ENCODE measurements at regions not wholly inside any gene's neighbourhood (a gene's known extent, or its start where the extent isn't known, plus 50 kb on each side); places are given as distances from the start of the nearest gene placed in this dataset.

DNA sequence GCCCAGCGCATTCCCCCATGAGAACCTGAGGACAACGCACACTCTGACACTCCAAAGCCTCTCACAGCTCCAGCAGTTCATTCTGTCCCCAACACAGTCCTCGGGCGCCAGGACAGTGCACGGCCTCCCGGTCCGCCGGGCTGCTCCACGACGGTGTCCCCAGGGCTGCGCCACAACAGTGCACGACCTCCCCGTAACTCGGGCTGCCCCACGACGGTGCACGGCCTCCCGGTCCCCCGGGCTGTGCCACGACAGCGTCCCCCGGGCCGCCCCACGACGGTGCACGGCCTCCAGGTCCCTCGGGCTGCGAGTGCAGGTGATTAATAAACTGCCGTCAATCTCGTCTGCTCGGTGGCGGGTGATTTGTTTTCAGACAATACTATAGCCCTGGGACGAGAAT is 585.1 kb upstream of the FRG1 start:
- Mint-ChIP-seq H3K27me3 (no peaks in the 10 kb centered on the region), H3K36me3 (ENCODE audit: low read depth) (no peaks in the 10 kb centered on the region), H3K4me1 (no peaks in the 10 kb centered on the region), H3K27ac (no peak overlapping the region), H3K4me3 (no peak overlapping the region)
- no peak for ATAC-seq
- no peak for DNase-seq
- H3K9me3 ChIP-seq (ENCODE audit: control insufficient read depth, low read length, poor library complexity, severe bottlenecking) = no peaks in the 10 kb centered on the region

DNA sequence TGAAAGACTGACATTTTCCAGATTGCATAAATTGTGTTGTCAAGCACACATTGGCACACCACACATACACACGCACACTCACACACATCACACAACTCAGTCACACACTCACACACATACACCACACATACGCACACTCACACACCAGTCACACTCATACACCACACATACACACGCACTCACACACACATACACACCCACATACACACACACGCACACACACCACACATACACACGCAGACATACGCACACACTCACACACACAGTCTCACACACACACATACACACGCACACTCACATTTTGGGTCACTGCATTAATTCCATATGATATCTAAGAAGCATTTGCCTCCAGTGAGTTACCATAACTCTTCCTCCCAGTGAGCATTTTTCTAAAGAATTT is 578.3 kb upstream of the FRG1 start:
- Mint-ChIP-seq H3K27ac (no peak overlapping the region), H3K27me3 (no peaks in the 10 kb centered on the region), H3K4me1 (no peaks in the 10 kb centered on the region), H3K36me3 (ENCODE audit: low read depth) (no peaks in the 10 kb centered on the region), H3K4me3 (no peak overlapping the region)
- no peaks in the 10 kb centered on the region for H3K9me3 ChIP-seq (ENCODE audit: control insufficient read depth, low read length, poor library complexity, severe bottlenecking)
- ATAC-seq (no peak), DNase-seq (no peak)

DNA sequence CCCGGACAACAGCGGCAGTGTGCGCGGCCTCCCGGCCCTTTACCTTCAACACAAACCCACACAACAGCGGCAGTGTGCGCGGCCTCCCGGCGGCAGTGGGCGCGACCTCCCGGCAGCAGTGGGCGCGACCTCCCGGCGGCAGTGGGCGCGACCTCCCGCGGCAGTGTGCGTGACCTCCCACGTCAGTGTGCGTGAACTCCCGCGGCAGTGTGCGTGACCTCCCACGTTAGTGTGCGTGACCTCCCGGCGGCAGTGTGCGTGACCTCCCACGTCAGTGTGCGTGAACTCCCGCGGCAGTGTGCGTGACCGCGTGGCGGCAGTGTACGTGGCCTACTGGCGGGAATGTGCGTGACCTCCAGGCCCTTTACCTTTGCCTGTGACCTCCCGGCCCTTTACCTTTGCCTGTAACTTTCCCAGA is 576.6 kb upstream of the FRG1 start:
- H3K4me3 Mint-ChIP-seq = no peak overlapping the region
- no peaks in the 10 kb centered on the region for H3K9me3 ChIP-seq (ENCODE audit: control insufficient read depth, low read length, poor library complexity, severe bottlenecking)
- H3K27me3 Mint-ChIP-seq = no peaks in the 10 kb centered on the region
- H3K36me3 Mint-ChIP-seq (ENCODE audit: low read depth) = no peaks in the 10 kb centered on the region
- DNase-seq = no peak
- H3K4me1 Mint-ChIP-seq = no peaks in the 10 kb centered on the region
- no peak overlapping the region for H3K27ac Mint-ChIP-seq
- no peak for ATAC-seq

DNA sequence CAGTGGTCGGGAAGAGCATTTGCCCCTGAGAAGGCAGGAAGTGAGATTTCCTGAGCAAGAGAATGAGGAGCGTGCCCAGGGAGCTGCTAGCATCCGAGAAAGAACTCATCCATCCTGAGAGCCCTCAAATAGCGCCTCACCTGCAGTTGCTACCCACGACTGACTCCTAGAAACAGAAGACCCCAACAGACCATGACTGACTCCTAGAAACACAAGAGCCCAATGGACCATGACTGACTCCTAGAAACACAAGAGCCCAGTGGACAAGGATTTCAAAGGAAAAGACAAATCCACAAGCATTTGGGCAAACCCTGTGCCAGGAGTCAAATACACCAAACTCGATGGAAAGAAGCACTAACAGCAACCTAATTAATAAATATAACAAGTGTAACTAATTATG is 575.2 kb upstream of the FRG1 start:
- no peaks in the 10 kb centered on the region for H3K9me3 ChIP-seq (ENCODE audit: control insufficient read depth, low read length, poor library complexity, severe bottlenecking)
- Mint-ChIP-seq H3K4me3 (no peak overlapping the region), H3K27me3 (no peaks in the 10 kb centered on the region), H3K4me1 (no peaks in the 10 kb centered on the region), H3K36me3 (ENCODE audit: low read depth) (no peaks in the 10 kb centered on the region), H3K27ac (no peak overlapping the region)
- ATAC-seq (no peak), DNase-seq (no peak)

DNA sequence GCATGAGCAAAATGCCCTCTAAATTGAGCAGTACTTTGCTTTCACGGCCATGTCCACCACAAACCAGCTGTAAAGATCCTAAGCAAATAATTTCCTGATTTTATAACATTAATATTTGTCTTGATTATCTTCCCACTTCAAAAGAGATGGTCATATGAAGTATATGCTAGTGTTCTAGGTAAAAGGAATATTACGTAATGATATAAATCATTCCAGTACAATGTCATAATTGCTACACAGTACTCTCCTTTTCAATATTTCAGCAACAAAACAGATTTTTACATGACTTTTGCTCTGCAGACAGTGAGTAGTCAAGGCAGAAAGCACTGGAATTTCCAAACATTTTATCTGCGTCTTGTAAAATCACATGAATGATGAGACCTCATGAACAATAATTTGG is 572.8 kb upstream of the FRG1 start:
- Mint-ChIP-seq H3K27ac (no peak overlapping the region), H3K4me3 (no peak overlapping the region), H3K4me1 (no peaks in the 10 kb centered on the region), H3K27me3 (no peaks in the 10 kb centered on the region), H3K36me3 (ENCODE audit: low read depth) (no peaks in the 10 kb centered on the region)
- no peak for DNase-seq
- no peaks in the 10 kb centered on the region for H3K9me3 ChIP-seq (ENCODE audit: control insufficient read depth, low read length, poor library complexity, severe bottlenecking)
- ATAC-seq = no peak

DNA sequence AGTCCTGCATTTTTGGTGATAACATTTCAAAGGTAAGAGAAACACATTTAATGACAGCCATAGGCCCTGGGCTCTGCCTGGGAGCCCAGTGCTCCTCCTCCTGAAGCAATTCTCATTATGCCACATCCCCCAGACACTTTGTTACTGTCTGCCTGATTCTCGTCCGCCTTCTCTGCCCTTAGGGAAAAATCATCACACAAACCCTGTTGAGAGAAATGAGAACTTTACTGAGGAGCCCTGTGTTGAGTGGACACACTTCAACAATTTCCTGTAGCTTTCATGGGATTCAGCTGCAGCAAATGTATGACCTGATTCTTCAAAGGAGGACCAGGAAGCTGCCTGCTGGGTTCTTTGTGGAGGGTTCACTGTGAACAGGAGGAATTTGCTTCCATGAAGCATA is 566.5 kb upstream of the FRG1 start:
- H3K36me3 Mint-ChIP-seq (ENCODE audit: low read depth) = no peaks in the 10 kb centered on the region

DNA sequence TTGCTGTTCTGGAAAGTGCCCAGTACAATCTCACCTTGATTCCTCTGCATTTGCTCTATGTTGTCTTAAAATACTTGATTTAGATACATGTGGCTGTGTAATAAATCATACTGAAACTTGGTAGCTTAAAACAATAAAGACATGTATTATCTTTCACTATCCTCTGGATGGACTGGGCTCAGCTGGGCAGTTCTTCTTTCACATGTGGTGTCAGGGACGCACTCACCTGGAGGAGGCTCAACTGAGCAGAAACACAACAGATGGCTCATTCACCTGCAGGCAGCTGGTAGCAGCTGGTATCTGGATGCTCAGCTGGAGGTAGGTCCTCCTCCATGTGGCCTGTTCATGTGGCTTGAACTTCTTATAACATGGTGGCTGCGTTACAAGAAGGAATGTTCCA is 563.8 kb upstream of the FRG1 start:
- H3K27me3 Mint-ChIP-seq = no peaks in the 10 kb centered on the region
- H3K9me3 ChIP-seq (ENCODE audit: control insufficient read depth, low read length, poor library complexity, severe bottlenecking) = no peaks in the 10 kb centered on the region
- ATAC-seq (no peak), DNase-seq (no peak)
- H3K4me1 Mint-ChIP-seq = no peaks in the 10 kb centered on the region
- no peak overlapping the region for H3K27ac Mint-ChIP-seq
- no peaks in the 10 kb centered on the region for H3K36me3 Mint-ChIP-seq (ENCODE audit: low read depth)
- H3K4me3 Mint-ChIP-seq = no peak overlapping the region

More for the DNA sequence above, 566.5 kb upstream of the FRG1 start:
- no peaks in the 10 kb centered on the region for H3K4me1 Mint-ChIP-seq
- DNase-seq = no peak
- H3K4me3 Mint-ChIP-seq = no peak overlapping the region
- no peaks in the 10 kb centered on the region for H3K27me3 Mint-ChIP-seq
- no peak for ATAC-seq
- H3K27ac Mint-ChIP-seq = no peak overlapping the region
- no peaks in the 10 kb centered on the region for H3K9me3 ChIP-seq (ENCODE audit: control insufficient read depth, low read length, poor library complexity, severe bottlenecking)

DNA sequence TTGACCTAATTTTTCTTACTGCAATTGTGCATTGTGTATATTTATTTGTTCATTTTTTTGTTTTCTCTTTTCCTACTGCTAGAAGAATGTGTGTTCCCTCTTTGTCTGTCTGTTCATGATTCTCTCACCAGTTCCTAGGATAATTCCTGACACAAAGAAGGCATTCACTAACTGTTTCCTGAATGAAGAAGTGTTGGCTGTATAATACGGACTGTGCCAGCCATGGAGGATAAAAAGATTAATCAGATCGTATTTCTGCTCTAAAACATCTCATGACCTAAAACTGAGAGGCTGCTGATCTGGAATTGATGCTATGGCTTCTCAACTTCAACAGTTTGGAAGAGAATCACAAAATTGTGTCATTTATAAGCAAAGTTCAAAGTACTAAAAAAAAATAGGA is 563.1 kb upstream of the FRG1 start:
- ATAC-seq (no peak), DNase-seq (no peak)
- Mint-ChIP-seq H3K36me3 (ENCODE audit: low read depth) (no peaks in the 10 kb centered on the region), H3K27me3 (no peaks in the 10 kb centered on the region), H3K4me1 (no peaks in the 10 kb centered on the region), H3K27ac (no peak overlapping the region), H3K4me3 (no peak overlapping the region)
- no peaks in the 10 kb centered on the region for H3K9me3 ChIP-seq (ENCODE audit: control insufficient read depth, low read length, poor library complexity, severe bottlenecking)

DNA sequence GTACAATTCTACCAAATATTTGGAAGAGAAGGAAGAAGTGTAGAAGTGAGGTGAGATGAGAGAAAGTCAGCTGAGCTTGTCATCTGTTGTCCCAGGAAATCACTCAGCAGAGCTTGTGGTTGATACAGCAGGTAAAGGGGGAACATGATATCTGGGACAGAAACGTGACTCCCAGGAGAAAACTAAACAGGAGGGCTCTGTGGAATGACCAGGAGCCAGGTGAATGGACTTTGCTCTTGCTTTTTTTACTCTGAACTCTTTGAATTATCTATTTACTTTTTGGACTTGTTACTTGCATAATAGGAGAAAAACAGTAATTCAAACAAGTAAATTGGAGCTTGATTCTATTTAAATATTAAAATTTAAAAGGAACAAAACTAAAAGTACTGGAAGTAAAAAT is 555.6 kb upstream of the FRG1 start:
- ATAC-seq = no peak
- Mint-ChIP-seq H3K4me3 (no peak overlapping the region), H3K27ac (no peak overlapping the region), H3K27me3 (no peaks in the 10 kb centered on the region), H3K36me3 (ENCODE audit: low read depth) (no peaks in the 10 kb centered on the region), H3K4me1 (no peaks in the 10 kb centered on the region)
- H3K9me3 ChIP-seq (ENCODE audit: control insufficient read depth, low read length, poor library complexity, severe bottlenecking) = no peaks in the 10 kb centered on the region
- DNase-seq = no peak

DNA sequence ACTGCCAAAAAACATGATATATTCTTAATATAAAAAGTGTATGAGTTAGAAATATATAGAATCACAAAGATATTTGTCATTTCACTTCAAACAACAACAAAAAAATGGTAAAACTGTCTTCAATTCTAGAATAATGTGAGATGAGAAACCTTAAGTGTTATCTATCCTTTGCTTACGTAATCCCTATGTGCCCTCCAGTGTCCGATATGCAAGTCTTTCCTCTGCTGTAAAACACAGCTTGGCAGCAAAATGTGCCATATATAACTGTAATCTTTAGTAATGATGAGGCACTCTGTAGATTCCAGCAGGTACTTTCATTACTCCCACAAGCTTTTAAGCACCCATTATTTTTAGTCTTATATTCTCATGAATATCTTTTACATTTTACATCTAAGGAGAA is 555.1 kb upstream of the FRG1 start:
- Mint-ChIP-seq H3K4me3 (no peak overlapping the region), H3K27ac (no peak overlapping the region), H3K27me3 (no peaks in the 10 kb centered on the region), H3K4me1 (no peaks in the 10 kb centered on the region), H3K36me3 (ENCODE audit: low read depth) (no peaks in the 10 kb centered on the region)
- ATAC-seq (no peak), DNase-seq (no peak)
- H3K9me3 ChIP-seq (ENCODE audit: control insufficient read depth, low read length, poor library complexity, severe bottlenecking) = no peaks in the 10 kb centered on the region

DNA sequence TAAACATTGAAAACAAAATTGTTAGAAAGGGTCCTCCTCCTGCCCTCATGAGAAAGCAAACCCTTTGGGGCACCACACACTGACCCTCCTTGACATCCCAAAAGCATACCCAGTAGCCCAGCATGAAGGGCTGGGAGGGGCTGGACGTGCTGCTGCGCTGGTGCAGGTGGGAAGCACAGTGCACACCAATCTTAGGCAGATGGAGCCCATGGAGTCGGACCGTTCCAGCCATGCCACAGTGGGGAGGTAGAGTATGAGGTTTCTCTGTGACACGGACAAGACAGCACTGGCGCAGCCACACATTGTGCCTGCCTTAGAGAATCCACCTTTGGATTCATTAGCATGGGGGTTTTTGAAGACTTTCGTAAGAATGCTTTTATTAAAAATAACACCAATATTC is 544.2 kb upstream of the FRG1 start:
- ATAC-seq (no peak), DNase-seq (no peak)
- Mint-ChIP-seq H3K36me3 (ENCODE audit: low read depth) (no peaks in the 10 kb centered on the region), H3K4me3 (no peak overlapping the region), H3K27me3 (no peaks in the 10 kb centered on the region), H3K27ac (no peak overlapping the region), H3K4me1 (no peaks in the 10 kb centered on the region)
- no peaks in the 10 kb centered on the region for H3K9me3 ChIP-seq (ENCODE audit: control insufficient read depth, low read length, poor library complexity, severe bottlenecking)

DNA sequence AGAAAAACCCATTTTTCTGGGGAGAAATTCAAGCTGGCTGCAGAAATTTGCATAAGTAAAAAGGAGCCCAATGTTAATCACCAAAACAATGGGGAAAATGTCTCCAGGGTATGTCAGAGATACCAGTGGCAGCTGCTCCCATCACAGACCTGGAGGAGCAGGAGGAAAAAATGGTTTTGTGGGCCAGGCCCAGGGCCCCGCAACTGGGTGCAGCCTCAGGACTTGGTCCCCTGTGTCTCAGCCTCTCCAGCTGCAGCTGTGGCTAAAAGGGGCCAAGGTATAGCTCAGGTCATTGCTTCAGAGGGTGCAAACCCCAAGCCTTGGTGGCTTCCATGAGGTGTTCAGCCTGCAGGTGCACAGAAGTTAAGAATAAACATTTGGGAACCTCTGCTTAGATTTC is 536.4 kb upstream of the FRG1 start:
- H3K27me3 Mint-ChIP-seq = no peaks in the 10 kb centered on the region
- no peak for ATAC-seq
- no peak overlapping the region for H3K27ac Mint-ChIP-seq
- no peak for DNase-seq
- H3K4me3 Mint-ChIP-seq = no peak overlapping the region
- H3K9me3 ChIP-seq (ENCODE audit: control insufficient read depth, low read length, poor library complexity, severe bottlenecking) = peaks cover 2% of the 10 kb centered on the region
- H3K4me1 Mint-ChIP-seq = no peaks in the 10 kb centered on the region
- no peaks in the 10 kb centered on the region for H3K36me3 Mint-ChIP-seq (ENCODE audit: low read depth)

DNA sequence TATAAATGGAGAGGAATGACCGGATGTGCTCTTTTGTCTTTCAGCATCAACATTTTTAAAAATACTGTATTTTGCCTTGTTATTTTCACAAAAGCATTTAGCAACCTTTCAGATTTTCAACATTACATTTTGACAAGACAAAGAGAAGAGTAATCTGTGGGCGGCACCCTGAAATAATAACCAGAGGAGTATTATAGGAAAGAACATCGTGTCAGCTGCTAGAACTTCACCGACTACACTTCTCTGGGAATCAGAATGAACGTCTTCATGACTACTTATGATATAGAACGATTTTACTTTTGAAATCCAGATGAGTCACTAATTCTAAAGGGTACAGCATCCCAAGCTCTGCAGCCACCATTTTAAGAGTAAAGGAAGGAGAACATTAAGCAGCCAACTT is 531.5 kb upstream of the FRG1 start:
- H3K4me1 Mint-ChIP-seq = no peaks in the 10 kb centered on the region
- H3K27me3 Mint-ChIP-seq = no peaks in the 10 kb centered on the region

DNA sequence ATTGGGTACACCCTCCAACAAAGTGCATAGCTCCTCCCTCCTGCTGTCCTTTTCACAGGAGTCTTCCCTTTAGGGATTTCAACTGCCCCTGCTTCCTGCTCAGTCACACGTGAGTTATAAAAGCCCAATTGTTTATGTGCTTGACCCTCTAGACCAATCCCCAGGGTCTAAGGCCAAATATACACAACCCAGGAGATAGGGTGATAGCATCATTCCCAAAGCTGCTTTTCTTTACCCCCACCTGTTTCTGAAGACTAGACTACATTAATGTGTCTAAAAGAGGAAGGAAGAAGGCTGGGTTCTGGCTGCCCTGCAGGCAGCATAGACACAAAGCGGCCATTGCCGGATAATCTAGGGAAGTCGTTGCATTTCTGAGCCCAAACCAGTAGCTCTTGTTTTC is 526.7 kb upstream of the FRG1 start:
- H3K4me3 Mint-ChIP-seq = no peak overlapping the region
- no peaks in the 10 kb centered on the region for H3K36me3 Mint-ChIP-seq (ENCODE audit: low read depth)
- no peak for DNase-seq
- no peak for ATAC-seq
- H3K4me1 Mint-ChIP-seq = no peaks in the 10 kb centered on the region
- no peaks in the 10 kb centered on the region for H3K9me3 ChIP-seq (ENCODE audit: control insufficient read depth, low read length, poor library complexity, severe bottlenecking)
- no peaks in the 10 kb centered on the region for H3K27me3 Mint-ChIP-seq
- no peak overlapping the region for H3K27ac Mint-ChIP-seq

More for the DNA sequence above, 531.5 kb upstream of the FRG1 start:
- DNase-seq (no peak), ATAC-seq (no peak)
- H3K4me3 Mint-ChIP-seq = no peak overlapping the region
- no peak overlapping the region for H3K27ac Mint-ChIP-seq
- peaks cover 2% of the 10 kb centered on the region for H3K9me3 ChIP-seq (ENCODE audit: control insufficient read depth, low read length, poor library complexity, severe bottlenecking)
- H3K36me3 Mint-ChIP-seq (ENCODE audit: low read depth) = no peaks in the 10 kb centered on the region

DNA sequence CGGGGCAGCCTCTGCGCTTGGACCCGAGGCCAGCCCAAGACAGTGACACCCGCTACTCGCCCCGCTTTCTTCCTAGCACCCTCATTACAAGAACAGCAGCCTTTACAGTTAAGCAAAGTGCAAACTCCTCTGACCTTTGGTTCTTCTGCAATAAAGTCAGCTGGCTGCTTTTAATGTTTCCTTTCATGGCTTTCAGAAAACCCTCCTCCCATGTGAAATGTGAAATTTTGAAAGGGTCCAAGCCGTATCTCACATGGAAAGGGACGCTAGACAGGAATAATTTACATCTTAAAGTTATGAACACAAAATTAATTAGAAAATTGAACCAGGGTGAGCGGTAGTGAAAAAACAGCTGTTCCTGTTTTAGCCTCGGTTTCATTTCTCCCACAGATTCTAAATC is 520.1 kb upstream of the FRG1 start:
- no peak overlapping the region for H3K27ac Mint-ChIP-seq
- no peaks in the 10 kb centered on the region for H3K9me3 ChIP-seq (ENCODE audit: control insufficient read depth, low read length, poor library complexity, severe bottlenecking)
- H3K27me3 Mint-ChIP-seq = no peaks in the 10 kb centered on the region
- H3K36me3 Mint-ChIP-seq (ENCODE audit: low read depth) = no peaks in the 10 kb centered on the region
- ATAC-seq (no peak), DNase-seq (no peak)
- no peak overlapping the region for H3K4me3 Mint-ChIP-seq
- H3K4me1 Mint-ChIP-seq = no peaks in the 10 kb centered on the region

Data from T-helper 17 cell (primary cell).